NK-92 treated with Interleukin-12 subunit alpha and Interleukin-12 subunit beta, amount 100 ng/mL, for 24 hours (cell line): ENCODE measurements at regions not wholly inside any gene's neighbourhood (a gene's known extent, or its start where the extent isn't known, plus 50 kb on each side); places are given as distances from the start of the nearest gene placed in this dataset.
"Not testable (repeated sequence)": the region's sequence is repeated elsewhere in the genome, so short reads cannot be mapped to it uniquely, and the experiment has no call there.

Experiments used
- DNase-seq: peaks from one replicate; lab custom pipeline; 2025; lab: John Stamatoyannopoulos, UW

DNA sequence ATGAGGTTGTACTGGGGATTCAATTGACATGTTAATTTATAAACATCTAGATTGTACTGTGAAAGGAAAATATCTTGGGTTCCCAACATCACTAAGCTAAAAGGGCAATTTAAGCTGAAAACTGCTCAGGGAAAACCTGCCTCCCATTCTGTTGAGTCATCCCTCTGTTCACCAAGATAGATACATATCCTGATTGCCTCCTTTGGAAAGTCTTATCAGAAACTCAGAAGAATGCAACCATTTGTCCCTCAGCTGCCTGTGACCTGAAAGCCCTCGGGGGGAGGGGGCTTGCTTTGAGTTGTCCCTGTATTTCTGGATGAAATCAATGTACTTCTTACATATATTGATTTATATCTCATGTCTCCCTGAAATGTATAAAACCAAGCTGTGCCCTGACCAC is 187.0 kb upstream of the ETV3 start:
- no peak for DNase-seq

DNA sequence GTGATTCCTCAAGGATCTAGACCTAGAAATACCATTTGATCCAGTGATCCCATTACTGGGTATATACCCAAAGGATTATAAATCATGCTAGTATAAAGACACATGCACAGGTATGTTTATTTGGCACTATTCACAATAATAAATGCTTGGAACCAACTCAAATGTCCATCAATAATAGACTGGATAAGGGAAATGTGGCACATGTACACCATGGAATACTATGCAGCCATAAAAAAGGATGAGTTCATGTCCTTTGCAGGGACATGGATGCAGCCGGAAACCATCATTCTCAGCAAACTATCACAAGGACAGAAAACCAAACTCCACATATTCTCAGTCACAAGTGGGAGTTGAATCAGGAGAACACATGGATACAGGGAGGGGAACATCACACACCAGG is 183.8 kb upstream of the ETV3 start:
- not testable (repeated sequence) for DNase-seq

DNA sequence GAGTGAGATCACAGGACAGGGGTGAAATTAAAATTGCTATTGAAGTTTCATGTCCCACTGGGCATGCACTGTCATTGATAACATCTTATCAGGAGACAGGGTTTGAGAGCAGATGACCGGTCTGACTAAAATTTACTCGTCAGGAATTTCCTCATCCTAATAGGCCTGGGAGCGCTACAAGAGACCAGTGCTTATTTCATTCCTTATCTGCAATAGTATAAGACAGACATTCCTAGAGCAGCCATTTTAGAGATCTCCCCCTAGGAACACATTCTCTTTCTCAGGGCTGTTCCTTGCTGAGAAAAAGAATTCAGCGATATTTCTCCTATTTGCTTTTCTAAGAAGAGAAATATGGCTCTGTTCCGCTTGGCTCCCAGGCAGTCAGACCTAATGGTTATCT is 181.4 kb upstream of the ETV3 start:
- DNase-seq, result no peak

DNA sequence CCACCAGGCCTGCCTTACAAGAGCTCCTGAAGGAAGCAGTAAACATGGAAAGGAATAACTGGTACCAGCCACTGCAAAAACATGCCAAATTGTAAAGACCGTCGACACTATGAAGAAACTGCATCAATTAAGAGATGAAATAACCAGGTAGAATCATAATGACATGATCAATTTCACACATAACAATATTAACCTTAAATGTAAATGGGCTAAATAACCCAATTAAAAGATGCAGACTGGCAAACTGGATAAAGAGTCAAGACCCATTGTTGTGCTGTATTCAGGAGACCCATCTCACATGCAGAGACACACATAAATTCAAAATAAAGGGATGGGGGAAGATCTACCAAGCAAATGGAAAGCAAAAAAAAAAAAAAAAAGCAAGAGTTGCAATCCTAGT is 179.0 kb upstream of the ETV3 start:
- DNase-seq, result not testable (repeated sequence)

DNA sequence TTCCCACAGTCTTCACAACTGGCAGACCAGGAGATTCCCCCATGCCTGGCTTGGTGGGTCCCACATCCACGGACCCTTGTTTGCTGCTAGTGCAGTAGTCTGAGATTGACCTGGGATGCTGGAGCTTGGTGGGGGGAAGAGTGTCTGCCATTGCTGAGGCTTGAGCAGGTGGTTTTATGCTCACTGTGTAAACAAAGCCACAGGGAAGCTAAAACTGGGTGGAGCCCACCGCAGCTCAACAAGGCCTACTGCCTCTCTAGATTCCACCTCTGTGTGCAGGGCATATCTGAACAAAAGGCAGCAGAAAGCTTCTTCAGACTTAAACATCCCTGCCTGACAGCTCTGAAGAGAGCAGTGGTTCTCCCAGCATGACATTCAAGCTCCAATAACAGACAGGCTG is 177.3 kb upstream of the ETV3 start:
- DNase-seq, result no peak

DNA sequence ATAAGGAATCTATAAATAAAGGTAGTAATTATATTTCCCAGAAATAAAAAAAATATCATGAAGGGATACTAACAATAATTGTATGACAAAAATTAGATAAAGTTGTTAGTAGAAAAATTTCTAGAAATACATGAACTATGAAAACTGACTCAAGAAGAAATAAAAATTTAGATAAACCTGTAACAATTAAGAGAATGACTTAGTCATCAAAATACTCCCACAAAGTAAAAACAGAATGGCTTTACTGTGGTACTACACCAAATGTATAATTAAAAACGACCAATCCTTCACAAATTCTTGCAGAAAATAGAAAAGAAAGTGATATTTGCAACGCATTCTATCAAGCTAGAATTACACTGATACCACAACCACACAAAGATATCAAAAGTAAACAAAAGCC is 176.2 kb upstream of the ETV3 start:
- no peak for DNase-seq

DNA sequence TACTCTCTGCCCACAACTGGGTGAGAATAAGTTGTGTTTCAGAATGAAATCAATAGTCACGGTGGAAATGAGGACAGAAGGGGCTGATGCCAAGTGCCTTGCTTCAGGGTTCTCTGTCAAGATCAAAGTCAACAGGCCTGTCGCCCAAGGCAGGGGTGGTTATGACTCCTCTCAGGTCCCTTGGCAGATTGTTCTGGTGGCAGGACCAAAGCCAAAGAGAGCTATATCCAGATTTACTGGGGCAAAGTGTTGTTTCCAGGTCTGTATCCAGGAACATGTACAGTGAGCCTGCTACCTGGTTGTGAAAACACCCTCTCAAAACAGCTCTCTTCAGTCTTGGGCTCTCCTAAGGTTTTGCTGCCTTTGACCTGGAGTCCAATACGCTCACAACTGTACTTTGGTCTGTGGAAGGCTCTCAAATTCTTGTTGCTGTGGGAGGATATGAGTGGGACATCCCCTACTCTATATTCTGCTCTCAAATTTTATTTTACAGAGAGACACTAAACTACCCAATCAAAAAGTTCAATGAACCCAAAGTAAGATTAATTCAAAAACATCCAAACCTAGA is 175.1 kb upstream of the ETV3 start:
- DNase-seq, result no peak

DNA sequence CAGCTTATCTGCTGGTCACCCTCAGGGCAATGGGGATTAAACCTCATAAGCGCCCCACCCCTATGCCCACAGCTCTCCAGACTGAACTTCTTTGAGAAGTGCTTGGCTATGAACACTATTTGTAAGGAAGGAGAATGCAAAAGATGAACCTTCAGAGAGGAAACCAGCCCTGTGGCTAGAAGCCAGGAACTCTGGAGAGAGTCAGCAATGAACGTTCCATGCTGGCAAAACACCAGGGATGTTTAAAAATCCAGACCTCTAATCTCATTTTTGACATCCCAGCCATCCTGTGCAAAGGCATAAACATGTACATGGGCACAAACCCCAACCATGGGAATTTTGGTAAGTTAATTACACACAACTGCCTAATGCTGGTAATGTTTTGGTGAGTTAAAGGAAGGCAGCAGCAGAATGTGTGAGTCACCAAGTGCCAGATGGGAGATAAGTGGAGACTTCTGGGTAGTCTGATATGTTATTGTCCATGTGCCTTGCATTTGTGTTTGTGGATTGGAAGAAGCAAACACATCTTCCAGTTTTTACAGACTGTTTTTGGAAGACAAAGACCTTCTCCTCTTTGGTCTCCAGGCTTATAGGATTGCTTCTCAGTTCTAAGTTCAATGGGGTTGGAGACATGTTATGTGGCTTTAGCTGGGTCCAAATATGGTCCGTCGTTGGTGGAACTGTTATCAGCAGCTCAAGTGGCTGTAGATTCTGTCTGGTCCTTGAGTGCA is 174.1 kb upstream of the ETV3 start:
- no peak for DNase-seq

DNA sequence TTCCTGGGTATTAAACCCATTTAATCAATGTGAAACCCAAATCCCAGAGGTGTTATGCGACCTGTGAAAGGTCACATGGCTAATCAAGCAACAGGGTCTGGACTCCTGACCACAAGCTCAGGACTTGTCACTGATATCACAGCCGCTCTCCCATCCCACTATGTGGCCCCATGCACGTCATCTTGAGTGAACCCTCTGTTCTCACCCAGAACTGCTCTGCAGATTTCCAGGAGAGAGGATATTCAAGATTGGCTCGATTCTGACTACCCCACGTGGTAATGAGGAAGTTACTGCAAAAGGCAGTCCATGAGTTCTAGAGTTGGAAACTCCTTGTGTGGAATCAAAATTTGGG is 173.5 kb upstream of the ETV3 start:
- no peak for DNase-seq

DNA sequence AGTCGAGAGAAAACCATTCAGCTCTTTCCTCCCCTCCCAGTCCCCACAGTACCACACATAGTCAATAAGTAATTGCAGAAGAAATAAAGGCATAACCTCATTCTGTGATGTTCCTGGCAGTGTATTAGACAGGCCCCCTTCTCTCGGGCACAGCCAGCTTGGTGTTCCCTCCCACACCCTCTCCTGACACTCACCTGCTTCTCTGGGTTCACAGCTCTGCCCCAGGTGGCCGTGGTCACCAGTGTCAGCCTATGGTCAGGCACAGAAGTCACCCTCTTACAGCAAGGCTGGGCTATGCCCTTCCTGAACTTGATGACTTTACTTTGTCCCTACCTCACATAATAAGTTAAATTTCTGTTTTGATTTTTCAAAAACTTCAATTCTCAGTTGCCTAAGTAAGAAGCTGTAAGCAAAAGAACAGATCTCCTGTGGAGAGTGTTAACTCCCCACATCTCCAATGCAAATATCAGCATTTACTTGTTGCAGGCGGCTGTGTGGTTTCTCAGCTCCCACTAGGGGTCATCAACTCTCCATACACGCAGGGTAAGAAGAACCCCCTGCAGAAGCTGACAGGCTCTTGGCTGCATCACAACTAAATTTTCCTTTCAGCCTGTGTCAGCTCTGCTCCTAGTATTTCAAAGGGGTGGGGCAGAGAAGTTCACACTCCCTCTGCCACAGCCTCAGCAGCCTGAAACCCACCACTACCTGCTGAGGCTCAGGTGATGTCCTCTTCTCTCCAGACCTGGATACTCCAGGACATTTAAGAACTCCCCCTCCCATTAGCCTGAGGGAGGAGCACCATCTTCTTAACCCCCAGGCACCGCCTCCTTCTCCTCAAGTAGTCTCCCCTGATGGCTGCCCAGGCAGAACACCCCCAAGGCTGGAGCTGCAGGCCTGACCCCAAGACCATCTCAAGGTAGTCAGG is 172.9 kb upstream of the ETV3 start:
- peak; percentile 36 for DNase-seq

DNA sequence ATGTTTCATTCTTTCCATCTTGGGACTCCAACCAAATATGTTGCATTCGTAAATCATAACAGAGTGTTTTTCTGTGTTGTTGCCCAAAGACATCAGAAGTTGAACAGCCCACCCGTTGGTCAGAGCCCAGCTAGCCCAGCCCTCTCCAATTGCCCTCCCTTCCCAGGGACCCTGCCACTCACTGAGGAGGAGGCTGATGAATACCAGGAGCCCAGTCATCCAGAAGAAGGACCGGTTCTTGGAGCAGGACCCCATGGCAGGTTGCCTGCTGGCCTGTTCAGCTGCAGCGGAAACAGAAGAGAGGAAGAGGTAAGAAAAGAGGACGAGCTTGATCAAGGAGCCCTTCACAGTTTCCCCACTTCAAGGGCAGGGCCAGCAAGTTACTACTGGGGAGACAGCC is 172.2 kb upstream of the ETV3 start:
- DNase-seq, result no peak

DNA sequence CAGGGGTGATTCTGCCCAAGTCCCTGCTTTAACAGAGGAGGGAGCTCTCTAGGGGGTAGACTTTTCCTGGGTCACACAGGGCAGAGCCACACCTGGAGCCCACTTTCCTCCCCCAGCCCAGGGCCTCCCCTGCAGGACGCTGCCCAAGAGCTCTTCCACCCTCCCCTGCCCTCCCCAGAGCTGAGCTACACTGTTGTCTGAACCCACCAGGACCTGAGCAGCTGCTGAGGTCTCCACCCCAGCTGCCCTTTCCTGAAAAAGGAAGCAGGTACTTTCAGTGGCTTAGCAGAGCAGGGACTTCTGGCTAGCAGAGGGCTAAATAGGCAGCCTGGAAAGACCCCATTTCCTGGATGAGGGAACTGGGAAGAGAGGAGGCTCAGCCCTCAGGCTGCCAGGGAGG is 169.3 kb upstream of the ETV3 start:
- DNase-seq, result no peak

DNA sequence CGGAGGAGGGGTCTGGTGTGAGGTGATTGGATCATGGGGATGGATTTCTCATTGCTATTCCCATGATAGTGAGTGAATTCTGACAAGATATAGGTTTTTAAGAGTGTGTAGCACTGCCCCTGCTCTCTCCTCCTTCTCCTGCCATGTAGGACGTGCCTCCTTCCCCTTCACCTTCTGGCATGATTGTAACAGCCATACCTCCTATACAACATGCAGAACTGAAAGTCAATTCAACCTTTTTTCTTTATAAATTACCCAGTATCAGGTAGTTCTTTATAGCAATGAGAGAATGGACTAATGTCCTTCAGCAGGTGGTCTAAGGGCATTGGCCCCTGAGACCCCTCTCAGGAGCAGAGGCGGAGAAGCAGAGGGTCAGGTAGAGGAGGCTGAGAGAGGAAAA is 168.7 kb upstream of the ETV3 start:
- no peak for DNase-seq

DNA sequence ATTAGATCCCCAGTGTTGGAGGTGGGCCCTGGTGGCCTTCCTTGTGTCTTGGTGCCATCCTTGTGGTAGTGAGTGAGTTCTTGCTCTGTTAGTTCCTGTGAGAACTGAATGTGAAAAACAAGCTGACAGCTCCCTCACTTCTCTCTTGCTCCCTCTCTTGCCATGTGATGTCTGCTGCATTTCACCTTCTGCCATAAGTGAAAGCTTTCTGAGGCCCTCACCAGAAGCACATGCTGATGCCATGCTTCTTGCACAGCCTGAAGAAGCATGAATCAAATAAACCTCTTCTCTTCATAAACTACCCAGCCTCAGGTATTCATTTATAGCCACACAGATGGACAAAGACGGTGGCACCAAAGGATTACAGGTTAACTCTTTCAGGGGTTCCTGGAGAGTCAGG is 166.1 kb upstream of the ETV3 start:
- DNase-seq, result no peak

DNA sequence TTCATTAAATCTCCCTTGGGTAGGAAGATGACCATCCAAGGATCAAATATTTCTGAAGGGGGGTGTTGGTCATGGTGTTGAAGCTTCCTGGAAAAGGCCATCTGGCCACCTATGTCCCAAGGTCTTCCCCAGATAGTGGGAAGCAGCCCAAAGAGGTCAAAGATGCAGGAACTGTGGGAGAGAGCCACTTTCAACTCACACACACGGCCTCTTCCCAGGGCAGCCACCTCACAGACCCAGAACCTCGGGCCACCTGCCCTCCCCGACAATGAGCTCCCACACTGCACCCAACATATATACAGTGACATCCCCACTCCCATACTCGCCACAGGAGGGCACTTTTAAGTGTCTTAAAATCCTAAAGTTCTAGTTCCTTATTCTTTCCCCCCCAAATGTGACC is 164.5 kb upstream of the ETV3 start:
- no peak for DNase-seq

DNA sequence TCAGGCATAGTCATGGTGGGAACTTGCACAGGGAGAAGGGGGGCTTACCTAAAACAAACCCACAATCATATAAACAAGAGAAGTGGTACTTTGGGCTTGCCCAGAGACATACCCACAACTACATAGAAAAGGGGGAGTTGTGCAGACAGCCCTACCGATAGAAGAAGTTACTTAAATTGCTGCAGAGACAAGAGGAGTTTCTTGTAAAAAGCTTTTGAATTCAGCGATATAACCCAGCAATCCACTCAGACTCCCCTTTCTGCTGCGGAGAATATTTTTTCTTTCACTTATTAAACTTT is 164.0 kb upstream of the ETV3 start:
- no peak for DNase-seq

DNA sequence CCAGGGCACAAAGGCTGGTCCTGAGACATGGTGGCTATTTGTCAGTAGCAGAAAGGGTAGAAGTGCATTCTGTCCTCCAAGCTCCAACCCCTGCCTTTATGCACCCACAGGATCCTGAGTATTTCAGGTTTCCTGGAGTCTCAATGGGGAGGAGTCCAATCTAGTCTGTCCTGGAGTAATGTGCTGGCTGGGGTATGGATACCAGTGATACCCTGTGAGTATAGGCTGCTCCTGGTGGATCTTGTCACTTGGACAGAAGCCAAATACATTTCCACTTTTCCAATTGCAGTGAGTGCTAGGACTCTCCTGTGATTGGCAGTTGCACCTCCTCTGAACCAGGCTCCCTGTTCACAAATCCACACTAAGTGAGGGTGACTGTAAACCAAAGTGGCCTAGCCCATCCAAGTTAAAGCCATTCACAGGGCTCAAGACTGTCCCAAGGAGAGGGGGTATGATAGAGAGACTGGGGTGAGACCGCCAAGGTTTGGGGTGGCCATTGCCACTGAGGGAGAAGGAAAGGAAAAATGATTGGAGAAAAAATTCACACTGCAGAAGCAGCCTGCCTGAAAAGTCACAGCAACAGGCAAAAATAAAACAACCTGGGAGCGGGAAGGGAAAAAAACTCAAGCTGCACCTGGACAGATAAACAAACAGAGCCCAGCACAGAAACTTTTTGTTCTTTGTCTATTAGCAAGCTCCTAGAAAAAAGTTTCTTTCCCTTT is 163.4 kb upstream of the ETV3 start:
- no peak for DNase-seq

DNA sequence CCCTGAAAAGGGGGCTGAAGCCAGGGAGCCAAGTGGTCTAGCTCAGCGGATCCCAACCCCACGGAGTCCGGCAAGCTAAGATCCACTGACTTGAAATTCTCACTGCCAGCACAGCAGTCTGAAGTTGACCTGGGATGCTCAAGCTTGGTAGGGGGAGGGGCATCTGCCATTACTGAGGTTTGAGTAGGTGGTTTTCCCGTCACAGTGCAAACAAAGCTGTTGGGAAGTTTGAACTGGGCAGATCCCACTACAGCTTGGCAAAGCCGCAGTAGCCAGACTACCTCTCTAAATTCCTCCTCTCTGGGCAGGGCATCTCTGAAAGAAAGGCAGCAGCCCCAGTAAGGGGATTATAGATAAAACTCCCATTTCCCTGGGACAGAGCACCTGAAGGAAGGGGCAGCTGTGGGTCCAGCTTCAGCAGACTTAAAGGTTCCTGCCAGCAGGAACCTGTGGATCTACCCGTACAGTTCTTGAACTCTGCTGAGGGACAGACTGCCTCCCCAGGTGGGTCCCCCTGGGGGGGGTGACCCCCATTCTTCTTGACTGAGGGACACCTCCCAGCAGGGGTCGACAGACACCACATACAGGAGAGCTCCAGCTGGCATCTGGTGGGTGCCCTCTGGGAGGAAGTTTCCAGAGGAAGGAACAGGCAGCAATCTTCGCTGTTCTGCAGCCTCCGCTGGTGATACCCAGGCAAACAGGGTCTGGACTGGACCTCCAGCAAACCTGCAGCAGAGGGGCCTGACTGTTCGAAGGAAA is 156.4 kb upstream of the ETV3 start:
- DNase-seq, result not testable (repeated sequence)

DNA sequence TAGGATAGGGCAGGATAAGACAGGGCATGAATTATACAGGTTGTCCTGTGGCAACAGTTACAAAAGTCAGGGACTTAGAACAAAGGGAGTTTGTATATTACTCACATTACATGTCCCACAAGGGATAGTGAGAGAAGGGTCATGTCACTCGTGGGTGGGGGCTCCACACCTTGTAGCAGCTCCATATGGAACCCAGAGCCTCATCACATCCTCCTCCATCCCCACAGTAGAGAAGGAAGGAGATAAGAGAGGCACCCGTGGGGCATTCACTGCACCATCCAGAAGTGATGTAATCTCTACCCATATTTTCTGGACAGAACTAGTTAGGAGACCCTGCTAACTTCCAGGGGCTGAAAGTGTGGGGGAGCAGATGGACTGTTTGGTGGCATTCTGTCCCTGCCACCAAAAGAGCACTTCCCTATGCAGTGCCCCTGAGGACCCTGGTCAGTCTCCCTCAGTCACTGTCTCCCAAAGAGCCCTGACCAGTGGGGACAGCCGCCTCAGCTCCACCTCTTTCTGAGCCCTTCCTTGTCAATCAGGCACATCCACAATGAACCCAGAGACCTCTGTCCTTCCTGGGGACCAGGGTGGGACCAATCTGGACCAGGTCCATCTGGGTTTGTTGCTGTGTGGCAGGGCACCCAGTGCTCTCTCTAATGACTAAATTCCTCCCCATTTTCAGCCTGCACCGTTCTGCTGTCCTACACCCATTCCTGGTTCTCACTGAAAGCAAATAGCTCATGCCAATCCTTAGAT is 154.8 kb upstream of the ETV3 start:
- no peak for DNase-seq

DNA sequence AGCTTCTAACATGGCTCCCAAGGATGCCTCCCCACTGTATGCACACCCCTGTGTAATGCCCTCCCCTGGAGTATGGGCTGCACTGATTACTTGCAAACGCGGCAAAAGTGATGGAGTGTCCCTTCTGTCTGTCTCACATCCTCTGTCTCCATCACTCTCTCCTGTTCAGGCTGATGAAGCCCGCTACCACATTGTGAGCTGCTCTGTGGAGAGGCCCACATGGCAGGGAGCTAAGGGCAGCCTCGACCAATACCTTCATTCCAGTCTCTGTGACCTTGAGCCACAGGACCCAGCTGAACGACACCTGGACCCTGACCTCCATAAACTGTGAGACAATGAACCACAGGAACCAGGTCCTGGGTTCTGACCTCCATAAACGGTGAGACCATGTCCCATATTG is 154.1 kb upstream of the ETV3 start:
- no peak for DNase-seq

DNA sequence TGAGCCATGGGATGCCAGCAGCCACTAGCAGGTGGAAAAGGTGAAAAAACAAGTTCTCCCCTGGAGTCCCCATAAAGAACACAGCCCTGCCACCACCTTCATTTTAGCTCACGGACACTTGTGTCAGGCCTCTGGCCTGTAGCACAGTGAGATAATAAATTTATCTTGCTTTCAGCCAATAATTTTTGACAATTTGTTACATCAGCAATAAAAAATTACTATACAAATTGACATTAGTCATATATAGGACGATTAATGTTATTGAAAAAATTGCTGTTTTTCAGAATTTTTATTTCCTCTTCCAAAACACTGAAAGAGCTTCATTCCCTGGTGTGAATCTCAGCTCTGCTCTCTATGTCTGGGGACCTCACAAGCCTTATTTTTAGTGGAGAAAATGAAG is 152.9 kb upstream of the ETV3 start:
- DNase-seq, result no peak
